Neural progenitor cell (in vitro differentiated cells): ENCODE measurements at regions not wholly inside any gene's neighbourhood (a gene's known extent, or its start where the extent isn't known, plus 50 kb on each side); places are given as distances from the start of the nearest gene placed in this dataset.

ENCODE experiments used
- EZH2 ChIP-seq: fragments of 200-600 bp; sonication (generic); IDR thresholded peaks from 2 replicates; pipeline ENCODE4 v1.6.1; 2017; ENCODE audit warnings: antibody characterized with exemption, mild to moderate bottlenecking, moderate library complexity
- EZH2phosphoT487 ChIP-seq: fragments of 200-600 bp; sonication (generic); IDR thresholded peaks from 2 replicates; pipeline ENCODE4 v1.6.1; 2017; ENCODE audit warnings: antibody characterized with exemption
- TF ChIP-seq, protein P1 (sequence below): fragments of 200-600 bp; sonication (generic); IDR thresholded peaks from 2 replicates; pipeline ENCODE4 v1.5.1; 2017; ENCODE audit warnings: antibody characterized with exemption, mild to moderate bottlenecking

DNA sequence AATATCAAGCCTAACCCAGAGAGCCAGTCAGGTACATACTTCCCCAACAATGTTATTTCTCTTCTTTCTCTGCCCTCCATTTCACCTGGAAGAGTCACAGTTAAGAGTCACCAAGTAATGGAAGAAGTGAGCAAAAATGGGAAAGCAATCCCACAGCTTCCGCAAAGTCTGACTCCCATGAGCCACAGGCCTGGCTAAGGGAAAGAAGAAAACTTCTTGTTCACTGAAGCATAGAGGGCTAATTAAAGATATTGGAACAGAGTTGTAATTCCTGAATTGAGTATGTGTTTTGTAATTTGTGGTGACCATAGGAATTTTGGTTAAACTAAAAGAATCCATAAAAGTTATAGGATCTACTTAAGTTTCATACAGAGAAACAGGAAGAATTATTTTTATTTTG is 830.9 kb upstream of the PCDH20 start:
- TF ChIP-seq EZH2 (no peak), EZH2phosphoT487 (no peak)
- TF ChIP-seq, protein P1, sequence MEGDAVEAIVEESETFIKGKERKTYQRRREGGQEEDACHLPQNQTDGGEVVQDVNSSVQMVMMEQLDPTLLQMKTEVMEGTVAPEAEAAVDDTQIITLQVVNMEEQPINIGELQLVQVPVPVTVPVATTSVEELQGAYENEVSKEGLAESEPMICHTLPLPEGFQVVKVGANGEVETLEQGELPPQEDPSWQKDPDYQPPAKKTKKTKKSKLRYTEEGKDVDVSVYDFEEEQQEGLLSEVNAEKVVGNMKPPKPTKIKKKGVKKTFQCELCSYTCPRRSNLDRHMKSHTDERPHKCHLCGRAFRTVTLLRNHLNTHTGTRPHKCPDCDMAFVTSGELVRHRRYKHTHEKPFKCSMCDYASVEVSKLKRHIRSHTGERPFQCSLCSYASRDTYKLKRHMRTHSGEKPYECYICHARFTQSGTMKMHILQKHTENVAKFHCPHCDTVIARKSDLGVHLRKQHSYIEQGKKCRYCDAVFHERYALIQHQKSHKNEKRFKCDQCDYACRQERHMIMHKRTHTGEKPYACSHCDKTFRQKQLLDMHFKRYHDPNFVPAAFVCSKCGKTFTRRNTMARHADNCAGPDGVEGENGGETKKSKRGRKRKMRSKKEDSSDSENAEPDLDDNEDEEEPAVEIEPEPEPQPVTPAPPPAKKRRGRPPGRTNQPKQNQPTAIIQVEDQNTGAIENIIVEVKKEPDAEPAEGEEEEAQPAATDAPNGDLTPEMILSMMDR = no peak
